ENCODE measurements at regions not wholly inside any gene's neighbourhood (a gene's known extent, or its start where the extent isn't known, plus 50 kb on each side); places are given as distances from the start of the nearest gene placed in this dataset.
"Not testable (repeated sequence)": the region's sequence is repeated elsewhere in the genome, so short reads cannot be mapped to it uniquely, and the experiment has no call there.

DNA sequence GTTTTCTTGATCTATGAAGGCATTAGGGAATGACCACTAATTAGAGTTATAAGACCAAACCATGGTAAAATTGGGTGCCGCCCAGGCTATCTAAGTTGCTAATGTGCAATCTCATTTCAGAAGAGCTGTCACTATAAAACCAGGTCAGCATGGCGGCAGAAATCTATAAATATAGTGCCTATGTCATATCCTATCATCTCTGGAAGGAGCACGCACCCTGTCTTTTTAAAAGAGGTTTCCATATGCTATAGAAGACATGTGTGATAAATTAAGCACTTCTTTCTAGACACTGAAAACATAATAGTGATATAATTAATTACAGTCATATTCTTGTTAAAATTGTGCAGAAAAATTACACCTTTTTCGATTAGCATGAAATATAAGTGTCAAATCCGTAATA is 152.0 kb upstream of the MDFIC2 start:
- no peak overlapping the region for H3K27ac ChIP-seq (ENCODE audit: insufficient read depth, low read depth, low read length)
- H3K4me2 ChIP-seq (ENCODE audit: insufficient read depth, low read length): no peak overlapping the region
- FAIRE-seq (no peak), DNase-seq (ENCODE audit: low read depth, low spot score) (no peak)
- intact Hi-C loops (cut with micrococcal nuclease): no loop called here
- no peak overlapping the region for H3K4me3 ChIP-seq (replicated peaks in 1 of 3; ENCODE audit: insufficient read depth in 1 of 3, low read depth in 1 of 3, low read length in 3 of 3)
- dilution Hi-C loops (cut with MboI; ENCODE audit: extremely low pct_ligation_motif_present, low sequenced_read_pairs): no loop called here
- no peaks in the 10 kb centered on the region for H3K4me1 ChIP-seq (ENCODE audit: control insufficient read depth, extremely low read depth, insufficient read depth, low read length)
- H3K9me1 ChIP-seq (replicated peaks; ENCODE audit: control insufficient read depth, extremely low read depth, insufficient read depth, low read length): no peaks in the 10 kb centered on the region
- TF ChIP-seq FOS (IDR thresholded peaks at IDR 0.05; ENCODE audit: borderline replicate concordance, insufficient read depth, low read length) (no peak), POLR2AphosphoS5 (IDR thresholded peaks at IDR 0.05; ENCODE audit: insufficient read depth, low read depth, low read length) (no peak), MAX (IDR thresholded peaks at IDR 0.05; ENCODE audit: insufficient read depth, insufficient read length) (no peak), JUN (IDR thresholded peaks at IDR 0.05; ENCODE audit: borderline replicate concordance, insufficient read depth, insufficient read length, low read depth) (no peak), MYC (IDR thresholded peaks at IDR 0.05; ENCODE audit: low read depth, low read length) (no peak)
- H3K36me3 ChIP-seq (ENCODE audit: control insufficient read depth in 2 of 2, extremely low read depth in 1 of 2, insufficient read depth in 2 of 2, low read length in 2 of 2): no peaks in the 10 kb centered on the region
- H3K9me3 ChIP-seq (replicated peaks; ENCODE audit: control insufficient read depth, insufficient read depth, low read length): no peaks in the 10 kb centered on the region
- no peak overlapping the region for H2AFZ ChIP-seq (ENCODE audit: low read depth, low read length)
- BruUV-seq (replicated peaks): no TSS peak
- no peaks in the 10 kb centered on the region for H4K20me1 ChIP-seq (replicated peaks; ENCODE audit: control insufficient read depth, extremely low read depth, insufficient read depth, low read length)
- POLR2A ChIA-PET: no interaction called here
- H3K27me3 ChIP-seq (ENCODE audit: control insufficient read depth in 2 of 2, insufficient read depth in 2 of 2, low read length in 2 of 2): peaks cover 0 to 7% of the 10 kb centered on the region in 2 experiments
- CTCF ChIA-PET: no interaction called here
- H3K79me2 ChIP-seq (ENCODE audit: control insufficient read depth, insufficient read depth, low read length): no peaks in the 10 kb centered on the region
- H3K9ac ChIP-seq (replicated peaks; ENCODE audit: extremely low read depth, insufficient read depth, low read length): no peak overlapping the region

DNA sequence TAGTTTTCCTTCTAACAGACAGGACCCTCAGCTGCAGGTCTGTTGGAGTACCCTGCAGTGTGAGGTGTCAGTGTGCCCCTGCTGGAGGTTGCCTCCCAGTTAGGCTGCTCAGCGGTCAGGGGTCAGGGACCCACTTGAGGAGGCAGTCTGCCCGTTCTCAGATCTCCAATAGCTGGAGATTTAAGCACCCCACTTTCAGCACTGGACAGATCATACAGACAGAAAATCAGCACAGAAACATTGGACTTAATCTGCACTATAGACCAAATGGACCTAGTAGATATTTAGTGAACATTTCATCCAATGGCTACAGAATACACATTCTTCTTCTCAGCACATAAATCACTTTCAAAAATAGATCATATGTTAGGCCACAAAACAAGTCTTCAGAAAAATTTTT is 137.8 kb upstream of the MDFIC2 start:
- H2AFZ ChIP-seq (ENCODE audit: low read depth, low read length); CTCF ChIA-PET; DNase-seq (ENCODE audit: low read depth, low spot score); H3K9me1 ChIP-seq (replicated peaks; ENCODE audit: control insufficient read depth, extremely low read depth, insufficient read depth, low read length); POLR2A ChIA-PET; H3K27ac ChIP-seq (ENCODE audit: insufficient read depth, low read depth, low read length); H3K4me3 ChIP-seq (replicated peaks in 1 of 3; ENCODE audit: insufficient read depth in 1 of 3, low read depth in 1 of 3, low read length in 3 of 3); H3K36me3 ChIP-seq (ENCODE audit: control insufficient read depth in 2 of 2, extremely low read depth in 1 of 2, insufficient read depth in 2 of 2, low read length in 2 of 2); H4K20me1 ChIP-seq (replicated peaks; ENCODE audit: control insufficient read depth, extremely low read depth, insufficient read depth, low read length); H3K4me2 ChIP-seq (ENCODE audit: insufficient read depth, low read length); BruUV-seq (replicated peaks); H3K79me2 ChIP-seq (ENCODE audit: control insufficient read depth, insufficient read depth, low read length); FAIRE-seq; dilution Hi-C loops (cut with MboI; ENCODE audit: extremely low pct_ligation_motif_present, low sequenced_read_pairs); intact Hi-C loops (cut with micrococcal nuclease); H3K9ac ChIP-seq (replicated peaks; ENCODE audit: extremely low read depth, insufficient read depth, low read length); H3K27me3 ChIP-seq (ENCODE audit: control insufficient read depth in 2 of 2, insufficient read depth in 2 of 2, low read length in 2 of 2); H3K9me3 ChIP-seq (replicated peaks; ENCODE audit: control insufficient read depth, insufficient read depth, low read length); H3K4me1 ChIP-seq (ENCODE audit: control insufficient read depth, extremely low read depth, insufficient read depth, low read length): not testable (repeated sequence)

DNA sequence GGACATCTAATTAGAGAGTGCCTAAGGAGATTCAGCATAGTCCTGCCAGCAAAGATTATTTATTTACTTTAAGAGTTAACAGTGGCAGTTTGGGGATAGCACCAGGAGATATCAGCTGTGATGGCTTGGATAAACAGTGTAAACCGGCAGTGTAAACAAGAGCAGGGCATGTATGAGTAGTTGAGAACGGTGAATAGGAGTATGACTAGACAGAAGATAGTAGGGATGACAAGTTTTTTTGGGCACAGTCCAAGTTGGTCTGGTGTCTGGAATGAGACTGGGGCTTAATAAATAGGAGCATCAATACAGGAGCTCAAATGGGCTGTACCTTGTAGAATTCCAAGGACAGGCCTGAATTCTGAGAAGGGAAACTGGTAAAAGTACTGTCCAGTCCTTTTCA is 123.0 kb upstream of the MDFIC2 start:
- H3K27ac ChIP-seq (ENCODE audit: insufficient read depth, low read depth, low read length); dilution Hi-C loops (cut with MboI; ENCODE audit: extremely low pct_ligation_motif_present, low sequenced_read_pairs); BruUV-seq (replicated peaks); H3K4me2 ChIP-seq (ENCODE audit: insufficient read depth, low read length); intact Hi-C loops (cut with micrococcal nuclease); DNase-seq (ENCODE audit: low read depth, low spot score); H3K79me2 ChIP-seq (ENCODE audit: control insufficient read depth, insufficient read depth, low read length); H3K4me1 ChIP-seq (ENCODE audit: control insufficient read depth, extremely low read depth, insufficient read depth, low read length); CTCF ChIA-PET; H3K36me3 ChIP-seq (ENCODE audit: control insufficient read depth in 2 of 2, extremely low read depth in 1 of 2, insufficient read depth in 2 of 2, low read length in 2 of 2); H3K9me1 ChIP-seq (replicated peaks; ENCODE audit: control insufficient read depth, extremely low read depth, insufficient read depth, low read length); FAIRE-seq; H3K9ac ChIP-seq (replicated peaks; ENCODE audit: extremely low read depth, insufficient read depth, low read length); H3K27me3 ChIP-seq (ENCODE audit: control insufficient read depth in 2 of 2, insufficient read depth in 2 of 2, low read length in 2 of 2); H2AFZ ChIP-seq (ENCODE audit: low read depth, low read length); H3K9me3 ChIP-seq (replicated peaks; ENCODE audit: control insufficient read depth, insufficient read depth, low read length); H4K20me1 ChIP-seq (replicated peaks; ENCODE audit: control insufficient read depth, extremely low read depth, insufficient read depth, low read length); H3K4me3 ChIP-seq (replicated peaks in 1 of 3; ENCODE audit: insufficient read depth in 1 of 3, low read depth in 1 of 3, low read length in 3 of 3); POLR2A ChIA-PET: not testable (repeated sequence)

Measured in endothelial cell of umbilical vein (primary cell).